Prostate gland (tissue), 2 donors: ENCODE measurements at regions not wholly inside any gene's neighbourhood (a gene's known extent, or its start where the extent isn't known, plus 50 kb on each side); places are given as distances from the start of the nearest gene placed in this dataset.

Experiments used
- DNase-seq: peaks from one replicate; pipeline ENCODE4 v3.0.0-alpha.2; 2019; ENCODE audit warnings: low spot score
- H3K27ac ChIP-seq, 2 donors: fragments of 200-600 bp; sonication (generic); 2 replicates each; pipeline ENCODE4 v1.5.1; 2017 to 2019
- H3K27me3 ChIP-seq: fragments of 200-600 bp; sonication (generic); replicated peaks from 2 replicates; pipeline ENCODE4 v1.5.1; 2019; ENCODE audit not compliant: insufficient read depth
- H3K36me3 ChIP-seq, 2 donors: fragments of 200-600 bp; sonication (generic); 1 replicate in 1 of 2; 2 replicates in 1 of 2; pipeline versions ENCODE4 v1.5.1 to v1.8.1; 2017 to 2019
- H3K4me1 ChIP-seq: fragments of 200-600 bp; sonication (generic); replicated peaks from 2 replicates; pipeline ENCODE4 v1.5.1; 2019
- H3K4me3 ChIP-seq, 2 donors: fragments of 200-600 bp; sonication (generic); 2 replicates each; pipeline ENCODE4 v1.5.1; 2017 to 2019
- H3K9me3 ChIP-seq: fragments of 200-600 bp; sonication (generic); 2 replicates; pipeline ENCODE4 v1.5.1; 2017
- POLR2A ChIP-seq: fragments of 450-650 bp; IDR thresholded peaks from one replicate; pipeline ENCODE4 v1.6.1; 2016; ENCODE audit warnings: antibody characterized with exemption, mild to moderate bottlenecking
- POLR2AphosphoS5 ChIP-seq: sonication (generic); formaldehyde crosslinking; IDR thresholded peaks from one replicate; pipeline ENCODE4 v1.6.1; 2017; ENCODE audit warnings: antibody characterized with exemption
- WGBS: methylation state at CpG from one replicate; pipeline ENCODE4 v1.1.5; 2018; 5-methylcytosine and 5-hydroxymethylcytosine counted together
- intact Hi-C: fragments of 100-400 bp; cut with DNase I; formaldehyde crosslinking; loops from one replicate; pipeline ENCODE4 v1.14.2; 2022
- TF ChIP-seq, protein P1 (sequence below), 4 experiments: fragments of 200-600 bp in 2 of 4; fragments of 450-650 bp in 2 of 4; sonication (generic) in 2 of 4; IDR thresholded peaks; 1 replicate in 3 of 4; 2 replicates in 1 of 4; pipeline ENCODE4 v1.5.1; 2016 to 2019; ENCODE audit warnings: antibody characterized with exemption in 4 of 4, mild to moderate bottlenecking in 2 of 4, moderate library complexity in 2 of 4

GRCh38 chr22:22735695-22736611 is 91.5 kb downstream of the GGTLC2 start:
- 68% methylated on average over 3 of the region's 3 CpGs for WGBS
- no peak overlapping the region for H3K4me3 ChIP-seq
- H3K4me1 ChIP-seq, result no peaks in the 10 kb centered on the region
- no peaks in the 10 kb centered on the region for H3K27me3 ChIP-seq
- no peak for DNase-seq
- TF ChIP-seq POLR2A (no peak), POLR2AphosphoS5 (no peak)
- TF ChIP-seq, protein P1, sequence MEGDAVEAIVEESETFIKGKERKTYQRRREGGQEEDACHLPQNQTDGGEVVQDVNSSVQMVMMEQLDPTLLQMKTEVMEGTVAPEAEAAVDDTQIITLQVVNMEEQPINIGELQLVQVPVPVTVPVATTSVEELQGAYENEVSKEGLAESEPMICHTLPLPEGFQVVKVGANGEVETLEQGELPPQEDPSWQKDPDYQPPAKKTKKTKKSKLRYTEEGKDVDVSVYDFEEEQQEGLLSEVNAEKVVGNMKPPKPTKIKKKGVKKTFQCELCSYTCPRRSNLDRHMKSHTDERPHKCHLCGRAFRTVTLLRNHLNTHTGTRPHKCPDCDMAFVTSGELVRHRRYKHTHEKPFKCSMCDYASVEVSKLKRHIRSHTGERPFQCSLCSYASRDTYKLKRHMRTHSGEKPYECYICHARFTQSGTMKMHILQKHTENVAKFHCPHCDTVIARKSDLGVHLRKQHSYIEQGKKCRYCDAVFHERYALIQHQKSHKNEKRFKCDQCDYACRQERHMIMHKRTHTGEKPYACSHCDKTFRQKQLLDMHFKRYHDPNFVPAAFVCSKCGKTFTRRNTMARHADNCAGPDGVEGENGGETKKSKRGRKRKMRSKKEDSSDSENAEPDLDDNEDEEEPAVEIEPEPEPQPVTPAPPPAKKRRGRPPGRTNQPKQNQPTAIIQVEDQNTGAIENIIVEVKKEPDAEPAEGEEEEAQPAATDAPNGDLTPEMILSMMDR (IDR thresholded peaks at IDR 0.05), result no peak
- no peaks in the 10 kb centered on the region for H3K36me3 ChIP-seq
- intact Hi-C loops, result no loop called here
- H3K27ac ChIP-seq, result no peak overlapping the region
- no peaks in the 10 kb centered on the region for H3K9me3 ChIP-seq

DNA sequence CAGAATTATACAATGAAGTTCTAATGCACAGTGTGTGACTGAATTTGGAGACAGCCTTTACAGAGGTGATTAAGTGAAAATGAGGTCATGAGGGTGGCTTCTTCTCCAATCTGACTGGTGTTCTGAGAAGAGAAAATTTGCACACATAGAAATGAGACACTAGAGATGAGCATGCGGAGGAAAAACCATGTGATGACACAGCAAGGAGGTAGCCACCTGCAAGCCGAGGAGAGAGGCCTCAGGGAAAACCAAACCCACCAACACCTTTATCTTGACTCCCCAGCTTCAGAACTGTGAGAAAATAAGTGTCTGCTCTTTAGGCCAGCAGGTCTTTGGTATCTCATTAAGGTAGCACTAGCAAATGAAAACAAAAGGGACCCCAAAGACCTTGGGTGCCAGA is 93.2 kb downstream of the GGTLC2 start:
- intact Hi-C loops, result no loop called here
- no peak for DNase-seq
- no peak for TF ChIP-seq POLR2AphosphoS5
- Histone ChIP-seq H3K36me3 (no peaks in the 10 kb centered on the region), H3K27ac (no peak overlapping the region), H3K9me3 (no peaks in the 10 kb centered on the region), H3K4me1 (no peaks in the 10 kb centered on the region), H3K27me3 (no peaks in the 10 kb centered on the region), H3K4me3 (no peak overlapping the region)
- WGBS, result 81% methylated on average over 2 of the region's 2 CpGs

DNA sequence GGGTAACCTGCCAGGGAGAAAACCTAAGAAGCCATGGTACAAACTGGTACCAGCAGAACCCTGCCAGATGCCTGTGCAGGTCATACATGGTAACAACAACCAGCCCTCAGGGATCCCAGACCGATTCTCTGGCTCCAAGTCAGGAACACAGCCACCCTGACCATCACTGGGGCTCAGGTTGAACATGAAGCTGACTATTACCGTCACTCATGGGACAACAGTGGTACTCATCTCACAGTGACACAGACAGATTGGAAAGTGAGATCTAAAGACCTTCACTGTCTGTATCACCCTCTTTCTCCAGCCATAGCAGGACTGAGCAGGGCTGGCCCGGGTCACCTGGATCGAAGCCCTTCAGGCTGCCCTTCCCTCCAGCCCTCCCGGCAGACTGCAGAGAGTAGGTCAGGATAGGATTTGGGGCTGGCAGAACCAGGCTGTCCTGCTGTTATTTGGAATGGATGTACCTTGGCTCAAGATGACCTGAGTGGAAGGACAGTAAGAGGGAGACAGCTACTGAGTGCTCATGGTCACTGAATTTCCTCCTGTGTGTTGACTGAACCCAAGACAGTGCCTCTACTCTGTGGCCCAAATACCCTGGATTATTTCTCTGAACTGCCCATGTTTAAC is 94.7 kb downstream of the GGTLC2 start:
- TF ChIP-seq POLR2AphosphoS5, result no peak
- TF ChIP-seq POLR2A, result no peak
- TF ChIP-seq, protein P1 (IDR thresholded peaks at IDR 0.05), result no peak
- 97% methylated on average over 5 of the region's 5 CpGs for WGBS
- Histone ChIP-seq H3K4me1 (no peaks in the 10 kb centered on the region), H3K4me3 (no peak overlapping the region), H3K36me3 (no peaks in the 10 kb centered on the region), H3K27ac (no peak overlapping the region), H3K9me3 (no peaks in the 10 kb centered on the region), H3K27me3 (no peaks in the 10 kb centered on the region)
- intact Hi-C loops, result no loop called here
- DNase-seq, result no peak

GRCh38 chr22:22740560-22741276 is 96.3 kb downstream of the GGTLC2 start:
- no peak overlapping the region for H3K4me3 ChIP-seq
- intact Hi-C loops, result no loop called here
- no peak for TF ChIP-seq POLR2AphosphoS5
- no peak for TF ChIP-seq POLR2A
- TF ChIP-seq, protein P1 (IDR thresholded peaks at IDR 0.05), result no peak
- WGBS, result 63% methylated on average over 5 of the region's 5 CpGs
- H3K36me3 ChIP-seq, result no peaks in the 10 kb centered on the region
- no peaks in the 10 kb centered on the region for H3K4me1 ChIP-seq
- no peaks in the 10 kb centered on the region for H3K27me3 ChIP-seq
- no peak for DNase-seq
- H3K27ac ChIP-seq, result no peak overlapping the region
- H3K9me3 ChIP-seq, result no peaks in the 10 kb centered on the region

DNA sequence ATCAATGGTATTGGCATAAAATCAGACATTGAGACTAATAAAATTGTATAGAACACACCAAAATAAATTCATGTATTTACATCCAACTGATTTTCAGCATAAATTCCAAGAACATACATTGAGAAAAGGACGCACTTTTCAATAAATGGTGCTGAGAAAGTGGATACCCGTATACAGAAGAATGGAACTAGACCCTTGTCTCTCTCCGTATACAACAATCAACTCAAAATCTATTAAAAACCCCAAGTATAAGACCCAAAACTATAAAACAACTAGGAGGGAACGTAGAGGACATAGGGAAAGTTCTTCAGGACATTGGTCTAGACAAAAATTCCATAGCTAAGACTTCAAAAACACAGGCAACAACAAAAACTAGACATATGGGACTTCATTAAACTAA is 97.4 kb downstream of the GGTLC2 start:
- TF ChIP-seq POLR2A (no peak), POLR2AphosphoS5 (no peak)
- TF ChIP-seq, protein P1 (IDR thresholded peaks at IDR 0.05), result no peak
- Histone ChIP-seq H3K27me3 (no peaks in the 10 kb centered on the region), H3K36me3 (no peaks in the 10 kb centered on the region)

More for the DNA sequence above, 97.4 kb downstream of the GGTLC2 start:
- intact Hi-C loops, result no loop called here
- WGBS, result 85% methylated on average over 4 of the region's 4 CpGs
- H3K4me3 ChIP-seq, result no peak overlapping the region
- no peak for DNase-seq
- no peaks in the 10 kb centered on the region for H3K9me3 ChIP-seq
- no peaks in the 10 kb centered on the region for H3K4me1 ChIP-seq
- H3K27ac ChIP-seq, result no peak overlapping the region
